Smooth muscle cell (in vitro differentiated cells): ENCODE measurements at regions not wholly inside any gene's neighbourhood (a gene's known extent, or its start where the extent isn't known, plus 50 kb on each side); places are given as distances from the start of the nearest gene placed in this dataset.

Source experiments
- DNase-seq: peaks from one replicate; lab custom pipeline; 2025; ENCODE audit not compliant: unreplicated experiment; lab: John Stamatoyannopoulos, UW
- H2AFZ ChIP-seq: fragments of 200-600 bp; sonication (generic); 2 replicates; pipeline ENCODE4 v1.6.0; 2016; ENCODE audit warnings: antibody characterized with exemption, low read depth, mild to moderate bottlenecking
- H3F3A ChIP-seq: fragments of 200-600 bp; sonication (generic); 2 replicates; pipeline ENCODE4 v1.6.0; 2017; ENCODE audit warnings: antibody characterized with exemption, low read depth
- H3K27ac ChIP-seq: fragments of 200-600 bp; sonication (generic); 2 replicates; pipeline ENCODE4 v1.5.1; 2016; ENCODE audit warnings: low read depth, mild to moderate bottlenecking
- H3K27me3 ChIP-seq: fragments of 200-600 bp; sonication (generic); 2 replicates; pipeline ENCODE4 v1.6.1; 2016; ENCODE audit warnings: low read depth, mild to moderate bottlenecking
- H3K36me3 ChIP-seq: fragments of 200-600 bp; sonication (generic); 2 replicates; pipeline ENCODE4 v1.5.1; 2016; ENCODE audit warnings: low read depth
- H3K4me1 ChIP-seq: fragments of 200-600 bp; sonication (generic); 2 replicates; pipeline ENCODE4 v1.5.1; 2016; ENCODE audit warnings: low read depth
- H3K4me2 ChIP-seq: fragments of 200-600 bp; sonication (generic); 2 replicates; pipeline ENCODE4 v1.6.0; 2016; ENCODE audit warnings: mild to moderate bottlenecking
- H3K4me3 ChIP-seq: fragments of 200-600 bp; sonication (generic); 2 replicates; pipeline ENCODE4 v1.5.1; 2016; ENCODE audit warnings: mild to moderate bottlenecking
- H3K79me2 ChIP-seq: fragments of 200-600 bp; sonication (generic); 2 replicates; pipeline ENCODE4 v1.6.0; 2016; ENCODE audit warnings: low read depth, mild to moderate bottlenecking
- H3K9ac ChIP-seq: fragments of 200-600 bp; sonication (generic); 2 replicates; pipeline ENCODE4 v1.6.0; 2016; ENCODE audit warnings: low read depth
- H3K9me3 ChIP-seq: fragments of 200-600 bp; sonication (generic); replicated peaks from 2 replicates; pipeline ENCODE4 v1.5.1; 2016; ENCODE audit warnings: low read depth
- H4K20me1 ChIP-seq: fragments of 200-600 bp; sonication (generic); 2 replicates; pipeline ENCODE4 v1.6.0; 2016; ENCODE audit warnings: low read depth
- CTCF ChIP-seq: fragments of 200-600 bp; sonication (generic); IDR thresholded peaks from 2 replicates; pipeline ENCODE4 v1.5.1; 2017; ENCODE audit warnings: borderline replicate concordance, mild to moderate bottlenecking, antibody characterized with exemption; ENCODE audit not compliant: insufficient read depth, poor library complexity, severe bottlenecking
- WGBS: methylation state at CpG from one replicate; pipeline ENCODE4 v1.1.7; 2016; ENCODE audit warnings: low lambda C conversion rate; 5-methylcytosine and 5-hydroxymethylcytosine counted together

- Histone ChIP-seq H2AFZ (no peak overlapping the region), H3K9me3 (no peaks in the 10 kb centered on the region), H4K20me1 (no peaks in the 10 kb centered on the region), H3K4me1 (no peaks in the 10 kb centered on the region), H3K27me3 (no peaks in the 10 kb centered on the region), H3K36me3 (no peaks in the 10 kb centered on the region), H3F3A (no peaks in the 10 kb centered on the region), H3K4me2 (no peak overlapping the region), H3K4me3 (no peak overlapping the region), H3K9ac (no peak overlapping the region), H3K79me2 (no peaks in the 10 kb centered on the region), H3K27ac (no peak overlapping the region)
- WGBS = 93% methylated on average over 2 of the region's 2 CpGs
- DNase-seq = no peak
- TF ChIP-seq CTCF = no peak
Measured at GRCh38 chr11:97149741-97150140, 759.9 kb downstream of the JRKL start.

GRCh38 chr11:97157221-97157740 is 767.5 kb downstream of the JRKL start:
- Histone ChIP-seq H3K27ac (no peak overlapping the region), H3K36me3 (no peaks in the 10 kb centered on the region), H3K4me1 (no peaks in the 10 kb centered on the region), H3F3A (no peaks in the 10 kb centered on the region), H3K79me2 (no peaks in the 10 kb centered on the region), H3K9ac (no peak overlapping the region), H3K4me2 (no peak overlapping the region), H4K20me1 (no peaks in the 10 kb centered on the region), H3K4me3 (no peak overlapping the region), H2AFZ (no peak overlapping the region), H3K27me3 (no peaks in the 10 kb centered on the region), H3K9me3 (no peaks in the 10 kb centered on the region)
- TF ChIP-seq CTCF = no peak
- DNase-seq = no peak
- 92% methylated on average over 2 of the region's 2 CpGs for WGBS

- H3K36me3 ChIP-seq = no peaks in the 10 kb centered on the region
- TF ChIP-seq CTCF = no peak
- H3K79me2 ChIP-seq = no peaks in the 10 kb centered on the region
- no peaks in the 10 kb centered on the region for H3K4me1 ChIP-seq
- no peak overlapping the region for H2AFZ ChIP-seq
- H3K9ac ChIP-seq = no peak overlapping the region
- no peak for DNase-seq
- no peaks in the 10 kb centered on the region for H3K27me3 ChIP-seq
- H3F3A ChIP-seq = no peaks in the 10 kb centered on the region
- WGBS = 97% methylated on average over 5 of the region's 5 CpGs
- H4K20me1 ChIP-seq = no peaks in the 10 kb centered on the region
- H3K4me2 ChIP-seq = no peak overlapping the region
- H3K27ac ChIP-seq = no peak overlapping the region
- H3K4me3 ChIP-seq = no peak overlapping the region
- H3K9me3 ChIP-seq = no peaks in the 10 kb centered on the region
Measured at GRCh38 chr11:97158243-97158642, 768.4 kb downstream of the JRKL start.

DNA sequence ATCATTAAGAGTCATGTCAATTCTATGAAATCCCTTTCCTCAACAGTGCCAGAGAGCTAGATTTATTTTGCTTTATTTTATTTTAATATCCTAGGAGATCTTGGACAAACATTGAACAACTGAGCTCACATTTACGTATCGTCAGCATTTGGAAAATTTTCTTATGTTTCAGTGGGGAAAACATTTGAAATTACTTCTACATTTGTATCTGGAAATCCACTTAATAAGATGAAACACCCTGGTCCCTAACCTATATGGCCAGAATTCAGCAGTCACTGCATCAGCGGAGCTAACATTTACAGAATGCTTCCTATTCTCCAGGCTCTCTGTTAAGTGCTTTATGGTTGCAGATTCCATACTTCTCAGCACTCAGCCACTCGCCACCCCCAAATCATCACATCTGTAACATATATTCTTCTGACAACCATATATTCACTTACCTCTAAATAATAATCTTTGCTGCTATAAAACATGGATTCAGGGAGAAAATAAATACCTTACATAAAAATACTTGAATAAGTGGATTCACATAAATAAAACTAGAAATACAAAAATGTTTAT is 773.9 kb downstream of the JRKL start:
- WGBS = 81% methylated on average over 4 of the region's 4 CpGs
- Histone ChIP-seq H3K4me1 (no peaks in the 10 kb centered on the region), H3K79me2 (no peaks in the 10 kb centered on the region), H3K4me3 (no peak overlapping the region), H3K36me3 (no peaks in the 10 kb centered on the region), H3K9ac (no peak overlapping the region), H2AFZ (peak overlapping the region; percentile 15), H3F3A (no peaks in the 10 kb centered on the region), H3K4me2 (no peak overlapping the region), H3K27ac (no peak overlapping the region), H4K20me1 (no peaks in the 10 kb centered on the region), H3K27me3 (no peaks in the 10 kb centered on the region), H3K9me3 (no peaks in the 10 kb centered on the region)
- TF ChIP-seq CTCF = no peak
- no peak for DNase-seq
